PFSK-1 (cell line): ENCODE measurements at regions not wholly inside any gene's neighbourhood (a gene's known extent, or its start where the extent isn't known, plus 50 kb on each side); places are given as distances from the start of the nearest gene placed in this dataset.

Experiments used
- FOXP2 ChIP-seq: optimal IDR thresholded peaks from 2 replicates; pipeline ENCODE3; 2011; ENCODE audit warnings: borderline replicate concordance, control low read depth, inconsistent platforms; ENCODE audit not compliant: insufficient read depth; ENCODE audit errors: extremely low read length, extremely low read depth
- POLR2AphosphoS5 ChIP-seq: IDR thresholded peaks from 2 replicates; pipeline ENCODE4 v1.6.1; 2012; ENCODE audit warnings: low read depth, mild to moderate bottlenecking, control low read depth, low read length, moderate library complexity
- SIN3A ChIP-seq: IDR thresholded peaks from 2 replicates; pipeline ENCODE4 v1.6.1; 2012; ENCODE audit warnings: mild to moderate bottlenecking, low read length, moderate library complexity, borderline replicate concordance; ENCODE audit not compliant: insufficient read depth
- TAF1 ChIP-seq: IDR thresholded peaks from 2 replicates; pipeline ENCODE4 v1.6.1; 2012; ENCODE audit warnings: low read length, control low read depth, borderline replicate concordance; ENCODE audit not compliant: insufficient read depth
- TF ChIP-seq, protein P1 (sequence below), 2 experiments: IDR thresholded peaks; 2 replicates each; pipeline versions ENCODE4 v1.6.1 to v1.8.0; 2011 to 2012; ENCODE audit warnings: low read depth in 2 of 2, low read length in 2 of 2, control low read depth in 1 of 2, inconsistent platforms in 1 of 2, mild to moderate bottlenecking in 1 of 2, moderate library complexity in 1 of 2; ENCODE audit not compliant: insufficient read depth in 1 of 2

DNA sequence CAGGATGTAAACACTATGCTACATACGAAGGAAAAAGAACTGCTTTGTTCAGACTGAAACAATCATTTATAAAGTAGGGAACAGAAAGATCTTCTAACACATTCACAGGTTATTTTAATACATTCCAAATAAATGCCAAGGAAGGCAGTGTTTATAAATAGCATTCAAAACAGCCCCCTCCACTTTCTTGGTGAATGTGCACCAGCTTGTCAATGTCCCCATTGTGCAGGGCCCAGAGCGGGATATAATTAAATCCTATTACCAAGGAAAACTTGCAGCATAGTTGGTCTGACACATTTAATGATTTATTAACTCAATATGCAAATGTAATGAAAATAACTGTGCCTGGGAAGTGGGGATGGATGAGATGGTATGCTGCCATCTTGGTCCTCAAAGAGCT, 135.9 kb upstream of the RAD23B start:
- no peak for TF ChIP-seq POLR2AphosphoS5
- TF ChIP-seq TAF1 = no peak
- TF ChIP-seq SIN3A = no peak
- TF ChIP-seq, protein P1, sequence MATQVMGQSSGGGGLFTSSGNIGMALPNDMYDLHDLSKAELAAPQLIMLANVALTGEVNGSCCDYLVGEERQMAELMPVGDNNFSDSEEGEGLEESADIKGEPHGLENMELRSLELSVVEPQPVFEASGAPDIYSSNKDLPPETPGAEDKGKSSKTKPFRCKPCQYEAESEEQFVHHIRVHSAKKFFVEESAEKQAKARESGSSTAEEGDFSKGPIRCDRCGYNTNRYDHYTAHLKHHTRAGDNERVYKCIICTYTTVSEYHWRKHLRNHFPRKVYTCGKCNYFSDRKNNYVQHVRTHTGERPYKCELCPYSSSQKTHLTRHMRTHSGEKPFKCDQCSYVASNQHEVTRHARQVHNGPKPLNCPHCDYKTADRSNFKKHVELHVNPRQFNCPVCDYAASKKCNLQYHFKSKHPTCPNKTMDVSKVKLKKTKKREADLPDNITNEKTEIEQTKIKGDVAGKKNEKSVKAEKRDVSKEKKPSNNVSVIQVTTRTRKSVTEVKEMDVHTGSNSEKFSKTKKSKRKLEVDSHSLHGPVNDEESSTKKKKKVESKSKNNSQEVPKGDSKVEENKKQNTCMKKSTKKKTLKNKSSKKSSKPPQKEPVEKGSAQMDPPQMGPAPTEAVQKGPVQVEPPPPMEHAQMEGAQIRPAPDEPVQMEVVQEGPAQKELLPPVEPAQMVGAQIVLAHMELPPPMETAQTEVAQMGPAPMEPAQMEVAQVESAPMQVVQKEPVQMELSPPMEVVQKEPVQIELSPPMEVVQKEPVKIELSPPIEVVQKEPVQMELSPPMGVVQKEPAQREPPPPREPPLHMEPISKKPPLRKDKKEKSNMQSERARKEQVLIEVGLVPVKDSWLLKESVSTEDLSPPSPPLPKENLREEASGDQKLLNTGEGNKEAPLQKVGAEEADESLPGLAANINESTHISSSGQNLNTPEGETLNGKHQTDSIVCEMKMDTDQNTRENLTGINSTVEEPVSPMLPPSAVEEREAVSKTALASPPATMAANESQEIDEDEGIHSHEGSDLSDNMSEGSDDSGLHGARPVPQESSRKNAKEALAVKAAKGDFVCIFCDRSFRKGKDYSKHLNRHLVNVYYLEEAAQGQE (IDR thresholded peaks at IDR 0.05; ENCODE audit: insufficient read depth in 1 of 2, low read depth in 2 of 2, low read length in 2 of 2) = no peak
- no peak for TF ChIP-seq FOXP2

DNA sequence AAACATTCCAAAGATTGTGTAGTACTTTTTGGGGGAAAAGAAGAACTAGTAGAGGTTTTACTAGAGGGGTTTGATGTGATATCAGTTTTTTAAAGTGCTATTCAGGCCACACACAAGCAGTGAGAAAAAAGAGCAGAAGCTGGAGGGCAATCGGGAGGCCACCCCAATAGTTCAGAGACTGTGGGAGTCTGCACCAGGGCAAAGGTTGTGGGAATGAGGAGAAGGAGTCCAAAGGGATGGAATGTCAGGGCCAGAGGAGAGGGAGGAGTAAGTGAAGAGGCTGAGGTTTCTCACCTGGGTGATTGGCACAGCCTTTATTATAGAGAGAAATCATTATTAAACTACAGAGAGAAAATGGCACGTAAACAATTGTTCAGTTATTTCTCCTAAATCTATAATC, 134.9 kb upstream of the RAD23B start:
- TF ChIP-seq TAF1 (no peak), FOXP2 (no peak), POLR2AphosphoS5 (no peak), SIN3A (no peak)
- TF ChIP-seq, protein P1 (IDR thresholded peaks at IDR 0.05; ENCODE audit: insufficient read depth in 1 of 2, low read depth in 2 of 2, low read length in 2 of 2) = no peak

DNA sequence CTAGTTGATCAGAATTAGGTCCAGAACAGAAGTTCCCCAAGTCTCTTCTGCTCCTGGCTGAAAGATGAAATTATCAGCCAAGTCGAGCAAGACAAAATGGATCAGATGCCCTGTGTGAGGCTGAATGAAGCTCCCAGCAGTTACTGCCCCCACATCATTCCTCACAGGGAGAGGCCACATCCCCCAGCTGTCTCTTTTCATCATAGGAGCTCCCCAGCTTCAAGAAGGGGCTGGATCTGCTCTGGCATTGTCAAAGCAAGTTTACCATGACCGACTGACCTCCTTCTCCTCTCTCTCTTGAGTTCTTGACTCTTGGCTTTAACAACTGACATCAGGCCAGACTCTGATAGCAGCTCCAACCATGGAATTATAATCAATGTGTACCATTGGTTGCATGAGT, 133.3 kb upstream of the RAD23B start:
- TF ChIP-seq POLR2AphosphoS5 = no peak
- no peak for TF ChIP-seq TAF1
- TF ChIP-seq, protein P1 (IDR thresholded peaks at IDR 0.05; ENCODE audit: insufficient read depth in 1 of 2, low read depth in 2 of 2, low read length in 2 of 2) = no peak
- no peak for TF ChIP-seq FOXP2
- TF ChIP-seq SIN3A = no peak

DNA sequence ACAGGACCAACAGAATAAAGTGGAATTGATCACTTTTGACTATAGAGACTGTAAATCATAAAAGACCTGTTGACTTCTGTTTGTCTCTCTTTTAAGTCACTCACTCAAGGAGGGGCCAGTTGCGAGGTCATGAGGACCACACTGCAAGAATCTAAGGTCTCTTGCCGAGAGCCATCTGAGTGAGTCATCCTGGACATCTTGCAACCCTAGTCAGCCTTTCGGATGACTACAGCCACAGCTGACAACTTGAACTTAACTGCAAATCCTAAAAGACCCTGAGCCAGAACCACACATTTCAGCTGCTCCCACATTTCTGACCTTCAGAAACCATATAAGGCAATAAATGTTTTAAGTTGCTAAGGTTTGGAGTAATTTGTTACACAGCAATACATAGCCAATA, 129.7 kb upstream of the RAD23B start:
- TF ChIP-seq TAF1 (no peak), FOXP2 (no peak), SIN3A (no peak)
- TF ChIP-seq, protein P1 (IDR thresholded peaks at IDR 0.05; ENCODE audit: insufficient read depth in 1 of 2, low read depth in 2 of 2, low read length in 2 of 2) = no peak

DNA sequence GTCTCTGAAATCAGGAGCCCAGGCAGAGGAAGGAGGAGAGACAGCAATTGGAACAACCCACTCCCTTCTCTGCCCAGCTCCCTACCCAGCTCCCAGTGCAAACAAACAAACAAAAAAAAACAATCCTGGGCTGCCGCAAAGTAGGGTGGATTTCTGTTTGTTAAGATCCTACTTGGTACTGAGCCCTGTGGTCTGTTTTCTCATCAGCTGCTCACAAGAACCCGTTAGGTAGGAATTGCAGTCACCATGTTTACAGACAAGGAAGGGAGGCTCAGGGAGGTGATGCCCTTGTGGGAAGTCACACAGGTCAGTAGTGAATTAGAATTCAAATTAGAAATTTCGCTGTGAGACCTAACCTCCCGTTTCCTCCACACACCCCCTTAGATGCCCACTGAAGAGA, 128.8 kb upstream of the RAD23B start:
- TF ChIP-seq POLR2AphosphoS5 = no peak

DNA sequence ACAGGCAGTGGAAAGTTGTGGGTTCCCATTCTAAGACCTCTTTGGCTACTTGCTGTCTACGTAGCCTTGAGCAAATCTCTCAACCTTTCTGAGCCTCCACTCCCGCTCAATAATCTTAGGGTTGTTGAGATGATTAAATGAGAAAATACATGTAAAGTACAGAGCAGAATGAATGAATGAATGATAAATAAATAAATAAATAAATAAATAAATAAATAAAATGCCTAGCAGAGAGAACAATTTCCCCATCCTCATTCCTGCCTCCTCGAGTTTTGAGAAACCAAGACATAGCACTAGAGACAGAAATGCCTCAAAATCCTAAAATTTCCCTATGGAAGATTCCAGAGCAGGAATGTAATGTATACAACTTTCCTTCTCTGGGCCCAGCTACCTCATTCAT, 128.3 kb upstream of the RAD23B start:
- TF ChIP-seq SIN3A (no peak), FOXP2 (no peak), POLR2AphosphoS5 (no peak), TAF1 (no peak)
- TF ChIP-seq, protein P1 (IDR thresholded peaks at IDR 0.05; ENCODE audit: insufficient read depth in 1 of 2, low read depth in 2 of 2, low read length in 2 of 2) = no peak
